NCI-H2029 (cell line): ENCODE measurements at regions not wholly inside any gene's neighbourhood (a gene's known extent, or its start where the extent isn't known, plus 50 kb on each side); places are given as distances from the start of the nearest gene placed in this dataset.
"Not testable (repeated sequence)": the region's sequence is repeated elsewhere in the genome, so short reads cannot be mapped to it uniquely, and the experiment has no call there.

Experiments used
- DNase-seq: peaks from one replicate; lab custom pipeline; 2025; lab: John Stamatoyannopoulos, UW

- no peak for DNase-seq
These were observed 1103.5 kb downstream of the STIM2 start for GRCh38 chr4:27964095-27964494.

- no peak for DNase-seq
These were observed 1106.0 kb downstream of the STIM2 start for GRCh38 chr4:27966664-27967063.

GRCh38 chr4:27973056-27973455, 1112.4 kb downstream of the STIM2 start:
- DNase-seq: no peak

- no peak for DNase-seq
These were observed 1113.1 kb downstream of the STIM2 start for GRCh38 chr4:27973700-27974099.

GRCh38 chr4:27974339-27974738, 1113.7 kb downstream of the STIM2 start:
- no peak for DNase-seq

GRCh38 chr4:27974881-27975280, 1114.2 kb downstream of the STIM2 start:
- not testable (repeated sequence) for DNase-seq

GRCh38 chr4:27978427-27979109, 1117.9 kb downstream of the STIM2 start:
- DNase-seq: not testable (repeated sequence)

GRCh38 chr4:27985522-27985921, 1124.9 kb downstream of the STIM2 start:
- DNase-seq: no peak

GRCh38 chr4:27986476-27986875, 1125.8 kb downstream of the STIM2 start:
- no peak for DNase-seq

- no peak for DNase-seq
These were observed 1141.1 kb downstream of the STIM2 start for GRCh38 chr4:28001698-28002097.

GRCh38 chr4:28004520-28004919, 1143.9 kb downstream of the STIM2 start:
- DNase-seq: no peak

- DNase-seq: no peak
These were observed 1145.4 kb downstream of the STIM2 start for GRCh38 chr4:28006021-28006420.

- DNase-seq: no peak
These were observed 1147.1 kb downstream of the STIM2 start for GRCh38 chr4:28007693-28008092.

- DNase-seq: no peak
These were observed 1148.9 kb downstream of the STIM2 start for GRCh38 chr4:28009541-28009940.

- DNase-seq: no peak
These were observed 1150.1 kb downstream of the STIM2 start for GRCh38 chr4:28010577-28011240.

GRCh38 chr4:28014469-28014868, 1153.8 kb downstream of the STIM2 start:
- DNase-seq: no peak

GRCh38 chr4:28015996-28016395, 1155.4 kb downstream of the STIM2 start:
- no peak for DNase-seq

GRCh38 chr4:28038253-28038652, 1177.6 kb downstream of the STIM2 start:
- not testable (repeated sequence) for DNase-seq

- no peak for DNase-seq
These were observed 1201.9 kb downstream of the STIM2 start for GRCh38 chr4:28062562-28062961.

- no peak for DNase-seq
These were observed 1213.4 kb downstream of the STIM2 start for GRCh38 chr4:28073860-28074555.

GRCh38 chr4:28075401-28075956, 1214.8 kb downstream of the STIM2 start:
- DNase-seq: no peak

- not testable (repeated sequence) for DNase-seq
These were observed 1216.6 kb downstream of the STIM2 start for GRCh38 chr4:28077203-28077602.
